Endometrial microvascular endothelial cells (primary cell): ENCODE measurements at regions not wholly inside any gene's neighbourhood (a gene's known extent, or its start where the extent isn't known, plus 50 kb on each side); places are given as distances from the start of the nearest gene placed in this dataset.

Experiments used
- in situ Hi-C: cut with HindIII; loops from 2 replicates; pipeline ENCODE4 v1.10.0; 2017; ENCODE audit warnings: low sequenced_read_pairs, low pct_unique_long_range_greater_than_20kb; ENCODE audit errors: inconsistent ontology term

- in situ Hi-C loops, result loop anchor here (10.0 kb wide), 1 partner anchor 245 kb away; no protein-coding TSS in a partner anchor
Measured at GRCh38 chr1:82219841-82220240, 419.1 kb downstream of the ADGRL2 start.

- in situ Hi-C loops, result loop anchor here (10.0 kb wide), 1 partner anchor 244 kb away; no protein-coding TSS in a partner anchor
Measured at GRCh38 chr1:82218846-82219245, 418.1 kb downstream of the ADGRL2 start.

DNA sequence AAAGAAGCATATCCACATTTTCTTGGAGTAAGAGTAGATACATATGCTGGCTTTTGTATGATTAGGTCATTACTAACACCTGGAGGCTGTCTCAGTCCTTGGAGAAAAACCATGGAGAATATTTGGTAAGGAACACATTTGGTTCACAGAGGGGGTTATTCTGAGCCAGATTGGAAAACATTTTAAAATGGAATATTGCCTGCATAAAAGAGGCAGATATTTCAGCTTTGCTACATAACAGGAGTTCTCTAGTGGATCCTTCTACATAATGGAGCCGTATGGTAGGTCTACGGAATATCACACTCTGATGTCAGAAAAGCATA, 415.1 kb downstream of the ADGRL2 start:
- in situ Hi-C loops, result loop anchor here (10.0 kb wide), 1 partner anchor 241 kb away; no protein-coding TSS in a partner anchor

GRCh38 chr1:82215056-82215852, 414.5 kb downstream of the ADGRL2 start:
- in situ Hi-C loops, result loop anchor here (10.0 kb wide), 1 partner anchor 240 kb away; no protein-coding TSS in a partner anchor

GRCh38 chr1:82214606-82215005, 413.9 kb downstream of the ADGRL2 start:
- in situ Hi-C loops, result loop anchor here (10.0 kb wide), 1 partner anchor 240 kb away; no protein-coding TSS in a partner anchor

DNA sequence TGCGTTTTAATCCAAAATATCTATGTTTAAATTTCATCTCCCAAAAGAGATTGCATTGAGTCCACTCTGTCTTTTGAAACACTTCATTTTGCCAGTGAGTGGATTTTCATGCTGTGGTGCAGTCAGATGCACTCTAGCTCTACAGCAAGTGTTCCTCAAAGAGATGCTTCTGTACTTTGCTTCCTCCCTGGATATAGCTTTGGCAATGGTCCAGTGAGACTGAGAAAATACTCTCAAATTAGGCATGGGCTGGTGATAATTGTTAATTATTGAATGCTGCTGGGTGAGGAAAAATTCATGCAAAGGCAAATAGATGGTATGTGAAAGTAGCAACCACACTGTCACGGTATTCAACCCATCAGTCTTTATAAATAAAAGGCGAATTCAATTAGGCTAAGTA, 396.9 kb downstream of the ADGRL2 start:
- in situ Hi-C loops, result no loop called here

DNA sequence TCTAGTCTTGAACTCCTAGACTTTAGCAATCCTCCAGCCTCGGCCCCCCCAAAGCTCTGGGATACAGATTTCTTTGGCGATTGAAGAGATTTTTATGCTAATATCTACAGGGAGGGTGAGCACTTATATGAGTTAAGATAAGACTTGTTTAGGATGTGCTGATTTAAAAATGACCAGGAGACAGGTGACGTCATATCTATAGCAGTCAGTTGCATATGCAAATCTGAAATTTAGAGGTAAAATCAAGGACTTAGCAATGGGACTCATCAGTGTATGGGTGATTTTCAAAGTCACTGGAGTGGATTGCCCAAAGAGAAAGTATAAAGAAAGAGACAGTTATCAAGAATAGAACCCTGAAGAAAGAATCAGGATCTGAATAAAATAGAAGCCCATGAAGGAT, 394.5 kb downstream of the ADGRL2 start:
- in situ Hi-C loops, result no loop called here

- in situ Hi-C loops, result no loop called here
Measured at GRCh38 chr1:82185084-82185483, 384.4 kb downstream of the ADGRL2 start.

GRCh38 chr1:82181846-82182245, 381.1 kb downstream of the ADGRL2 start:
- in situ Hi-C loops, result no loop called here

- in situ Hi-C loops, result no loop called here
Measured at GRCh38 chr1:82179131-82179530, 378.4 kb downstream of the ADGRL2 start.

DNA sequence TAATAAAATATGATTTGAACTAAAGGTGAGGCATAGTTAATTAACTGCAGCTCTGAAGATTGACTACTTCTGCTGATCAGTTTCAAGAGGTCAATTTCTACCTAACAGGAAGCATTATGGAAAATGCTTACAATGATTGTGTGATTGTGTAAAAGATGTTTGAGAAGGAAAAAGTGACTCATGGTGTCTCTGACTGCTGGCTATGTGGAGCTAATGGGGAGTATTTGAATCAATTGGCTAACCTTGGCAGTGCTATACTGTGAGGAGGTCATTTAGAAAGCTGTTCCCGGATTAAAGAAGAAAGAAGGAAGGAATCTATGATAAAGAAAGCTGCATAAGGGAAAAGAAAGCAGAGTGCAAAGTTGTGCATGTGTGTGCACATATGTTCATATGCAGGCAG, 376.5 kb downstream of the ADGRL2 start:
- in situ Hi-C loops, result no loop called here

DNA sequence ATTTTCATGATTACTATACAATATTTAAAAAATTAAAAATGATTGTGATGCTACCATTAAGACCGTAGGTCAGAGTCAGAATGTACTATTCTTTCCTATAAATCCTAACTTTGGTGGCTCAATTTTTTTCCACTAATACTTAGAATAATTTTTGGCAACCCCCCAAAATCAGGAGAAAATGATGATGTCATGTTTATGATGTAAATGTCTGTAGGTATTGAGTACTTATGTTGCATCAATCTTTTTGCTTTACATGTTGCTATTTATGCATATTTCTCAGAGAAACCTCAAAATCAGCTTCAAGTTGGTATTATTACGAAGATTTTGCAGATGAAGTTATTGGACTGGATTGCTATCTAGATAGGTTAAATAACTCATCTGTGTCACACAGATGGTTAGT, 371.2 kb downstream of the ADGRL2 start:
- in situ Hi-C loops, result no loop called here

DNA sequence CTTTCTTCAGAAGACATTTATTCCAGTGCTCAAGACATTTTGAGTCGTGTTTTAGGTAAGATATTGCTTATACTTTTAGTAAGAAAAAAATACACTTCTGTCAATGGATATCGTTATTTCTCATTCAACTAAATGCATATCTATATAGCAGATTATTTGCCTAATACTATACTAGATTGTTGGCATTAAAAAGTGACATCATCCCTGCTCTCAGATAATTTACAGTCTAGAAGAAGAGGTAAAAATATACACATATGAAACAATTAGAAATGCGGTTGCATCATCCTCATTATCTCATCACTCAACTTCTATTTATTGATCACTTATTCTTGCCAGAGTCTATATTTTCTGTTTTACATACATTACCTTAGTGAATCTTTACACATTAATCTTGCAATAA, 367.7 kb downstream of the ADGRL2 start:
- in situ Hi-C loops, result no loop called here

GRCh38 chr1:82165304-82165703, 364.6 kb downstream of the ADGRL2 start:
- in situ Hi-C loops, result no loop called here

DNA sequence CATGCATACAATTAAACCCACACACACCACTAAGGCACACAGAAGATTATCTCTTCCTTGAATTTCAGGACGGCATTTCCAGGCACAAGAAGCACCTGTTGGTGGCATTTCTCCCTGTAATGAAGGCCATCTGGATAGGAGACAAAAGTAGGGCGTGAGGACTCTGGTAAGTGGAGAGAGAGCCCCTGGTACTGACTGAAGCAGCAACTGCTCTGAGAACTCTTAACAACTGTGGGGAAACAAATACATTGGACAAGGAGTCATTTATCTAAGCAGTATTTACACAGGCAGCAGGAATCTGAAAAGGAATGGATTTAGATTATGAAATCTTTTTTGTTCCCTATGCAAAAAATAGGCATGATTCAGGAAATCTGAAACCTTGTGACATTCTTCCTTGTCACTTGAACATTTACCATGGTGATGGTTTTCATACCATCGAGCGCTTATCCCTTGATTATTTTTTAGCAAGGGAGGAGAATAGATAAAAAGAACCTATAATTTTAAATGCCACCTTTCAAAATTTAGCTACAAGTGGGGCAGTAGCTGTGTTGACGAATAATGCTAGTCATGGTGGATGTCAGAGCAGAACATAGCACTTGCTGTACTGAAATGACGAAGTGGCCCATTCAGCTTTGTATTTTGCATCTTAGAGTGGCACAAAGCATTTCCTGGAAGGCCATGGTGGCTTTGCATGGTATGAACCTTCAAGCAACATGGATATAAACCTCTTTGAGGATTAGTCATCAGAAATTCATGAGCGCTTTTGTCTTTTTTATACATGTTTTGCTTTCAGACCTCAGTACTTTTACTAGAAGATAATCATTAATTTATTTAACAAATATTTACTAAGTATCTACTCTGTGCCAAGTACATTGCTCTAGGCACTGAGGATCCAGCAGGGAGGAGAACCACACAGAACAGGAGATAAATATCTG, 362.0 kb downstream of the ADGRL2 start:
- in situ Hi-C loops, result no loop called here

- in situ Hi-C loops, result no loop called here
Measured at GRCh38 chr1:82161700-82162141, 361.0 kb downstream of the ADGRL2 start.

- in situ Hi-C loops, result no loop called here
Measured at GRCh38 chr1:82160903-82161302, 360.2 kb downstream of the ADGRL2 start.

- in situ Hi-C loops, result no loop called here
Measured at GRCh38 chr1:82160036-82160435, 359.3 kb downstream of the ADGRL2 start.

DNA sequence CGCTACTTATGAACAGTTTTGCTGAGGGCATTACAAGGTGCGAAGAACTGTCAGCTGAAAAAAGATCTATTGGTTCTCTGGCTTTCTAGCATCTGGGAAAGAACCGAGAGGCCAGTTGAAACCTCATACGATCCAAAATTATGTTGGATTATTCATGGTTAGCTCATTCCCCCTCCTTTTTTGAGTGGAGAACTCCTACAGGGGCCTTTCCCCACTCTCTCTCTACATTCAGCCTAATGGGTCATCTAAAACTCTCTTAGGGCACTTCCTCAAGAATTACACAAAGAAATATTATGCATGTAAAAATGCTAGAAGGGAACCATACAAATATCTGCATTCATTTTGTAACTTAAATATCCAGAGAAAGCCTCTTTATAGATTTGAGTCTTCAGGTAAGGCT, 358.2 kb downstream of the ADGRL2 start:
- in situ Hi-C loops, result no loop called here
